Kidney (tissue), 13 donors: ENCODE measurements at regions not wholly inside any gene's neighbourhood (a gene's known extent, or its start where the extent isn't known, plus 50 kb on each side); places are given as distances from the start of the nearest gene placed in this dataset.

Source experiments
- DNase-seq, 5 donors: peaks; one replicate each; pipeline ENCODE4 v3.0.0-alpha.2; 2013 to 2020
- FAIRE-seq: peaks from 2 replicates; lab custom pipeline; 2012; peaks lifted over from hg19 to GRCh38; lab: Jason Lieb, UNC
- H3K27ac ChIP-seq, 2 donors: one replicate each; pipeline ENCODE4 v1.7.0; 2013; ENCODE audit warnings: low read depth in 2 of 2, low read length in 2 of 2, inconsistent platforms in 1 of 2
- H3K27me3 ChIP-seq: one replicate; pipeline ENCODE4 v1.7.1; 2013; ENCODE audit warnings: low read length, inconsistent platforms; ENCODE audit not compliant: control insufficient read depth, insufficient read depth
- H3K36me3 ChIP-seq, 3 donors: one replicate each; pipeline versions ENCODE4 v1.7.0 to v1.7.1; 2013; ENCODE audit warnings: low read length in 3 of 3, control low read depth in 1 of 3, inconsistent platforms in 1 of 3; ENCODE audit not compliant: insufficient read depth in 3 of 3, control insufficient read depth in 2 of 3
- H3K4me1 ChIP-seq, 3 donors: one replicate each; pipeline versions ENCODE4 v1.7.0 to v1.7.1; 2013; ENCODE audit warnings: low read length in 3 of 3, inconsistent platforms in 1 of 3, low read depth in 1 of 3; ENCODE audit not compliant: control insufficient read depth in 2 of 3, insufficient read depth in 2 of 3
- H3K4me3 ChIP-seq, 3 donors: one replicate each; pipeline versions ENCODE4 v1.7.0 to v1.8.1; 2013; ENCODE audit warnings: low read length in 3 of 3, control low read depth in 1 of 3, inconsistent platforms in 1 of 3
- H3K9ac ChIP-seq, 3 donors: one replicate each; pipeline versions ENCODE4 v1.7.0 to v1.7.1; 2013; ENCODE audit warnings: low read length in 3 of 3, control low read depth in 1 of 3, inconsistent platforms in 1 of 3
- H3K9me3 ChIP-seq, 3 donors: one replicate each; pipeline versions ENCODE4 v1.7.0 to v1.7.1; 2013; ENCODE audit warnings: low read length in 3 of 3, control low read depth in 1 of 3, inconsistent platforms in 1 of 3; ENCODE audit not compliant: control insufficient read depth in 2 of 3, insufficient read depth in 1 of 3
- intact Hi-C: fragments of 100-400 bp; cut with DNase I; formaldehyde crosslinking; loops from one replicate; pipeline ENCODE4 v1.11.1; 2022
- TF ChIP-seq, protein P1 (sequence below): IDR thresholded peaks from 3 replicates; pipeline ENCODE4 v1.5.1; 2012; ENCODE audit warnings: mild to moderate bottlenecking, moderate library complexity, borderline replicate concordance; ENCODE audit not compliant: insufficient read depth; ENCODE audit errors: extremely low read depth
- donor health status: control.
- donor health status: control.
- donor health status: control.
- donor health status: control.
- donor health status: control.
- donor health status: DM: yes; HTN: yes; CAD: no.
- donor health status: Normal renal cell carcinoma (clear cell type).

DNA sequence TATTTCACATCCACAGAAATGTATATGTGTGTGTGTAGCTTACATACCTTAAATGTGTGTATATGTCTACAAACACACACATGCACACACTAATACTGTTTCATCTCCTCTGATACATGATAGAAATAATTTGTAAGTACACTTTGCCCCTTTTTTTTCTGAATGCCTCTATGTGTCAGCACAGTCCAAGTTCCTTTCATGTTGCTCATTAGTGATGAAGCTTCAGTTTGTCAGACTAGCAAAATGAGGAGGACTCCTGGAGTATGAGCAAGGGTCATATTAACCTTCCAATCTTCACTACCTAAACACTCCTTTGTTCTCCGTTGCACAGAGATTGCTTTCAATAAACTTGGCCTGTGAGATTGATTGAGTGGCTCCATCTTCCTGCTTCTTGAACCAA, 935.4 kb downstream of the MRPL39 start:
- Histone ChIP-seq H3K4me1 (no peaks in the 10 kb centered on the region), H3K4me3 (no peak overlapping the region), H3K9ac (no peak overlapping the region), H3K27me3 (no peaks in the 10 kb centered on the region), H3K36me3 (no peaks in the 10 kb centered on the region), H3K27ac (no peak overlapping the region), H3K9me3 (no peaks in the 10 kb centered on the region)
- DNase-seq, result no peak
- TF ChIP-seq, protein P1, sequence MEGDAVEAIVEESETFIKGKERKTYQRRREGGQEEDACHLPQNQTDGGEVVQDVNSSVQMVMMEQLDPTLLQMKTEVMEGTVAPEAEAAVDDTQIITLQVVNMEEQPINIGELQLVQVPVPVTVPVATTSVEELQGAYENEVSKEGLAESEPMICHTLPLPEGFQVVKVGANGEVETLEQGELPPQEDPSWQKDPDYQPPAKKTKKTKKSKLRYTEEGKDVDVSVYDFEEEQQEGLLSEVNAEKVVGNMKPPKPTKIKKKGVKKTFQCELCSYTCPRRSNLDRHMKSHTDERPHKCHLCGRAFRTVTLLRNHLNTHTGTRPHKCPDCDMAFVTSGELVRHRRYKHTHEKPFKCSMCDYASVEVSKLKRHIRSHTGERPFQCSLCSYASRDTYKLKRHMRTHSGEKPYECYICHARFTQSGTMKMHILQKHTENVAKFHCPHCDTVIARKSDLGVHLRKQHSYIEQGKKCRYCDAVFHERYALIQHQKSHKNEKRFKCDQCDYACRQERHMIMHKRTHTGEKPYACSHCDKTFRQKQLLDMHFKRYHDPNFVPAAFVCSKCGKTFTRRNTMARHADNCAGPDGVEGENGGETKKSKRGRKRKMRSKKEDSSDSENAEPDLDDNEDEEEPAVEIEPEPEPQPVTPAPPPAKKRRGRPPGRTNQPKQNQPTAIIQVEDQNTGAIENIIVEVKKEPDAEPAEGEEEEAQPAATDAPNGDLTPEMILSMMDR, result no peak
- no peak for FAIRE-seq
- intact Hi-C loops, result no loop called here

DNA sequence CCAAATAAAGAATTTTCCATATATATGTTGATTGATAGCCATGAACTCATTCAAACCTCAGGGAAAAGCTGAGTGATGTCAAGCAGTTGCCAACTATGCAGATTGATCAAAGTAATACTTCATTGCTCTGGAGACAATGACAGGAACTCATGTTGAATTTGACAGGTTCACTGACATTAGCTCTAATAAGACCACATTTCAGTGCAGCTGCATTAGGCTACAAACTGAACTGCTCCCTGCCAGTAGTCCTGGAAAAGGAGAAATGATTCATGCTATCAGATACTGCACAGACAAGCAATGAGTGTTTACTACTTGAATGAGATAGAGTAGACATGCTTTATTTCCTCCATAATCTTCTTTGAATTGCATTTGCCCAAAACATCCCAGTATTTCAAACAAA, 948.4 kb downstream of the MRPL39 start:
- Histone ChIP-seq H3K9me3 (peaks cover 0 to under 1% (median 0%) of the 10 kb centered on the region in 3 donors), H3K4me1 (no peaks in the 10 kb centered on the region), H3K27me3 (no peaks in the 10 kb centered on the region), H3K9ac (no peak overlapping the region), H3K27ac (no peak overlapping the region), H3K4me3 (no peak overlapping the region), H3K36me3 (no peaks in the 10 kb centered on the region)
- FAIRE-seq (no peak), DNase-seq (no peak)
- intact Hi-C loops, result no loop called here
- TF ChIP-seq, protein P1, result no peak

DNA sequence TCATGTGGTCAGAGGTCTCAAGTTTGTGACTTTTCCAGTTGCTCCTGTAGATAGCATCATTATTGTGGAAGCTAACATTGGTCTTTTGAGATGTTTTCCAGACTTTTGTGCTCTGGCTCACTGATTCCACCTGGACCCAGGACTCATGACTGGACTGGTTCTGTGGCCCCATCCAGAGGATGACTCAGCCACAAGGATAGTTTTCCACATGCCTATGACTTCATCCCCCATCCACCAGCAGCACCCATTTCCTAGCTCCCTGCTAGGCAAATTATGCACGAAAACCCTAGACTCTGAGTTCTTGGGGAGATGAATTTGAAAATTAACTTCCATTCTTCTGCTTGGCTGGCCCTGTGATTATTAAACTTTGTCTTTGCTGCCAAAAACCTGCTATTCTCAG, 949.3 kb downstream of the MRPL39 start:
- Histone ChIP-seq H3K4me1 (no peaks in the 10 kb centered on the region), H3K9ac (no peak overlapping the region), H3K36me3 (no peaks in the 10 kb centered on the region), H3K9me3 (peaks cover 0 to 4% (median 0%) of the 10 kb centered on the region in 3 donors), H3K27me3 (no peaks in the 10 kb centered on the region), H3K27ac (no peak overlapping the region), H3K4me3 (no peak overlapping the region)
- DNase-seq (no peak), FAIRE-seq (no peak)
- TF ChIP-seq, protein P1, result no peak
- intact Hi-C loops, result no loop called here

DNA sequence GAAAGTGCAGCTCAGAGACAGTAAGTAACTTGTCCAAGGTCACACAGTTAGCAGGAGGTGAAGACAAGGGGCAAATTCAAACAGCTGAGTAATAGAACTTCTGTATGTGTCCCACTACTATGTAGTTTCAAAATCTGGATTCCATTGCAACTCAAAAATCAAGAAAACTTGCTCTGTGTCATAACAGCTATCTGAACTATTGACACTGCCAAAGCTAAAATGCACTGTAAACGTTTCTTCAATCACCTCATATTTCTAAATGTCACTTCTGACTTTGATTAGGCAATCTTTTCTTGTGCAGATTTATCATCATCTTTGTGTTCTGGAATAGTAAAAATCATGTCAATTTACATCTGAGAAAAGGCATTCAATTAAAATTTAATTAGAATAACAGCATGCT, 957.6 kb downstream of the MRPL39 start:
- Histone ChIP-seq H3K27me3 (no peaks in the 10 kb centered on the region), H3K4me3 (no peak overlapping the region), H3K27ac (no peak overlapping the region), H3K9me3 (peaks cover 0 to 4% (median 3%) of the 10 kb centered on the region in 3 donors), H3K9ac (no peak overlapping the region), H3K4me1 (no peaks in the 10 kb centered on the region), H3K36me3 (no peaks in the 10 kb centered on the region)
- TF ChIP-seq, protein P1, result no peak
- DNase-seq (no peak), FAIRE-seq (no peak)
- intact Hi-C loops, result no loop called here
